AG04450 (cell line): ENCODE measurements at regions not wholly inside any gene's neighbourhood (a gene's known extent, or its start where the extent isn't known, plus 50 kb on each side); places are given as distances from the start of the nearest gene placed in this dataset.

ENCODE experiments used
- CTCF ChIA-PET: fragments of 300-600, 350-600 bp; formaldehyde crosslinking; extraction: SDS; loops from one replicate; lab custom pipeline; 2022; ENCODE audit warnings: antibody characterized with exemption, inconsistent platforms; lab: Charles Lee
- POLR2A ChIA-PET: fragments of 350-600 bp; formaldehyde crosslinking; extraction: SDS; loops from one replicate; lab custom pipeline; 2021; ENCODE audit warnings: antibody characterized with exemption, inconsistent platforms; lab: Yijun Ruan, JAX
- DNase-seq: peaks from one replicate; pipeline ENCODE4 v3.0.0-alpha.2; 2011; ENCODE audit warnings: low read depth, low spot score
- H3K27ac ChIP-seq: one replicate; pipeline ENCODE4 v1.5.1; 2012; ENCODE audit warnings: low read depth, low read length, control low read depth
- H3K27me3 ChIP-seq: one replicate; pipeline ENCODE4 v1.6.0; 2012; ENCODE audit warnings: low read length; ENCODE audit not compliant: control insufficient read depth, insufficient read depth
- H3K4me3 ChIP-seq: 2 replicates; pipeline ENCODE4 v1.5.1; 2011; ENCODE audit warnings: mild to moderate bottlenecking, low read depth, low read length, control low read depth
- H3K9me3 ChIP-seq: 2 replicates; pipeline ENCODE4 v1.5.1; 2012; ENCODE audit warnings: low read length; ENCODE audit not compliant: control insufficient read depth, insufficient read depth
- CTCF ChIP-seq: IDR thresholded peaks from 2 replicates; pipeline ENCODE4 v1.5.1; 2011; ENCODE audit warnings: low read depth, low read length, control low read depth, inconsistent platforms

GRCh38 chr3:94459167-94459566 is 396.3 kb downstream of the NSUN3 start:
- no peak for TF ChIP-seq CTCF
- CTCF ChIA-PET, result no interaction called here
- H3K27me3 ChIP-seq, result no peaks in the 10 kb centered on the region

GRCh38 chr3:94460931-94461330 is 398.1 kb downstream of the NSUN3 start:
- Histone ChIP-seq H3K9me3 (no peaks in the 10 kb centered on the region), H3K4me3 (no peak overlapping the region), H3K27me3 (no peaks in the 10 kb centered on the region), H3K27ac (no peak overlapping the region)
- CTCF ChIA-PET, result no interaction called here
- POLR2A ChIA-PET, result no interaction called here
- no peak for TF ChIP-seq CTCF
- DNase-seq, result no peak

More at GRCh38 chr3:94459167-94459566, 396.3 kb downstream of the NSUN3 start:
- H3K4me3 ChIP-seq, result no peak overlapping the region
- POLR2A ChIA-PET, result no interaction called here
- no peak overlapping the region for H3K27ac ChIP-seq
- no peaks in the 10 kb centered on the region for H3K9me3 ChIP-seq
- no peak for DNase-seq

GRCh38 chr3:94462931-94463330 is 400.1 kb downstream of the NSUN3 start:
- no peak for DNase-seq
- ChIA-PET POLR2A (no interaction called here), CTCF (no interaction called here)
- Histone ChIP-seq H3K9me3 (no peaks in the 10 kb centered on the region), H3K27ac (no peak overlapping the region), H3K27me3 (no peaks in the 10 kb centered on the region), H3K4me3 (no peak overlapping the region)
- no peak for TF ChIP-seq CTCF

GRCh38 chr3:94472511-94472910 is 409.6 kb downstream of the NSUN3 start:
- CTCF ChIA-PET, result no interaction called here
- H3K9me3 ChIP-seq, result no peaks in the 10 kb centered on the region
- H3K4me3 ChIP-seq, result no peak overlapping the region
- H3K27ac ChIP-seq, result no peak overlapping the region
- H3K27me3 ChIP-seq, result no peaks in the 10 kb centered on the region
- DNase-seq, result no peak
- POLR2A ChIA-PET, result no interaction called here
- TF ChIP-seq CTCF, result no peak

GRCh38 chr3:94481226-94481898 is 418.5 kb downstream of the NSUN3 start:
- no peak overlapping the region for H3K27ac ChIP-seq
- no peak for DNase-seq
- no peak overlapping the region for H3K4me3 ChIP-seq
- no peak for TF ChIP-seq CTCF
- CTCF ChIA-PET, result no interaction called here
- no peaks in the 10 kb centered on the region for H3K27me3 ChIP-seq
- H3K9me3 ChIP-seq, result no peaks in the 10 kb centered on the region
- POLR2A ChIA-PET, result no interaction called here
